Natural killer cell (primary cell): ENCODE measurements at regions not wholly inside any gene's neighbourhood (a gene's known extent, or its start where the extent isn't known, plus 50 kb on each side); places are given as distances from the start of the nearest gene placed in this dataset.
"Not testable (repeated sequence)": the region's sequence is repeated elsewhere in the genome, so short reads cannot be mapped to it uniquely, and the experiment has no call there.

Experiments
- ATAC-seq, 3 donors: fragments of 150-1000 bp in 2 of 3; fragments of 200-7000 bp in 1 of 3; cut with Tn5 transposase; 1 replicate in 1 of 3; 2 replicates in 2 of 3; pipeline ENCODE4 v1.10.0; 2021; ENCODE audit warnings: mild to moderate bottlenecking in 2 of 3, moderate library complexity in 2 of 3
- DNase-seq, 2 donors: peaks; one replicate each; pipeline versions ENCODE4 v3.0.0 to v3.0.0-alpha.2; 2013 to 2021; ENCODE audit warnings: mixed read lengths in 1 of 2
- H3K27ac ChIP-seq: one replicate; pipeline ENCODE4 v1.5.1; 2013; ENCODE audit warnings: mild to moderate bottlenecking, low read length
- H3K27me3 ChIP-seq: one replicate; pipeline ENCODE4 v1.6.1; 2013; ENCODE audit warnings: low read length; ENCODE audit not compliant: control insufficient read depth, insufficient read depth
- H3K36me3 ChIP-seq: one replicate; pipeline ENCODE4 v1.6.1; 2013; ENCODE audit warnings: low read length; ENCODE audit not compliant: control insufficient read depth, insufficient read depth
- H3K4me1 ChIP-seq: one replicate; pipeline ENCODE4 v1.6.1; 2013; ENCODE audit warnings: low read length; ENCODE audit not compliant: control insufficient read depth, insufficient read depth
- H3K4me3 ChIP-seq: one replicate; pipeline ENCODE4 v1.5.1; 2013; ENCODE audit warnings: low read length
- H3K9me3 ChIP-seq: one replicate; pipeline ENCODE4 v1.6.1; 2013; ENCODE audit warnings: low read length; ENCODE audit not compliant: control insufficient read depth, insufficient read depth
- H3K27ac Mint-ChIP-seq, 2 donors: one replicate each; pipeline ENCODE4 v1.8.0; 2022; ENCODE audit warnings: mild to moderate bottlenecking in 2 of 2, mixed read lengths in 2 of 2, moderate library complexity in 1 of 2
- H3K27me3 Mint-ChIP-seq, 2 donors: one replicate each; pipeline ENCODE4 v1.8.0; 2022; ENCODE audit warnings: low read depth in 2 of 2, mixed read lengths in 2 of 2
- H3K36me3 Mint-ChIP-seq: one replicate; pipeline ENCODE4 v1.8.0; 2022; ENCODE audit warnings: mixed read lengths
- H3K4me1 Mint-ChIP-seq, 2 donors: one replicate each; pipeline ENCODE4 v1.8.0; 2022; ENCODE audit warnings: mixed read lengths in 2 of 2
- H3K4me3 Mint-ChIP-seq: one replicate; pipeline ENCODE4 v1.8.0; 2022; ENCODE audit warnings: mild to moderate bottlenecking, moderate library complexity, mixed read lengths
- H3K9me3 Mint-ChIP-seq, 2 donors: one replicate each; pipeline ENCODE4 v1.8.0; 2022; ENCODE audit warnings: mixed read lengths in 2 of 2
- CTCF ChIP-seq: fragments of 200-600 bp; IDR thresholded peaks from one replicate; pipeline ENCODE4 v1.8.0; 2022; ENCODE audit warnings: antibody characterized with exemption
- WGBS: methylation state at CpG from one replicate; pipeline ENCODE4 v1.1.7; 2013; ENCODE audit warnings: missing lambda C conversion rate; ENCODE audit not compliant: insufficient coverage; 5-methylcytosine and 5-hydroxymethylcytosine counted together
- intact Hi-C: fragments of 100-400 bp; cut with micrococcal nuclease; formaldehyde crosslinking; loops from one replicate; pipeline ENCODE4 v1.14.2; 2022

- Histone ChIP-seq H3K9me3 (no peaks in the 10 kb centered on the region), H3K4me1 (no peaks in the 10 kb centered on the region), H3K27me3 (no peaks in the 10 kb centered on the region), H3K27ac (no peak overlapping the region), H3K36me3 (no peaks in the 10 kb centered on the region), H3K4me3 (no peak overlapping the region)
- no peak for DNase-seq
- Mint-ChIP-seq H3K36me3 (no peaks in the 10 kb centered on the region), H3K4me3 (no peak overlapping the region), H3K9me3 (no peaks in the 10 kb centered on the region), H3K4me1 (peaks cover under 1% of the 10 kb centered on the region in 2 donors), H3K27ac (no peak overlapping the region), H3K27me3 (no peaks in the 10 kb centered on the region)
- 50% methylated on average over 1 of the region's 2 CpGs for WGBS
- no peak for TF ChIP-seq CTCF
- intact Hi-C loops, result no loop called here
- ATAC-seq, result no peak
These were observed 108.8 kb downstream of the TNFSF18 start for GRCh38 chr1:172941945-172942344.

- H3K9me3 ChIP-seq, H3K36me3 Mint-ChIP-seq, H3K27ac Mint-ChIP-seq, DNase-seq, H3K9me3 Mint-ChIP-seq, H3K27ac ChIP-seq, H3K4me1 ChIP-seq, H3K4me3 ChIP-seq, intact Hi-C loops, H3K4me3 Mint-ChIP-seq, H3K27me3 ChIP-seq, ATAC-seq, H3K36me3 ChIP-seq, H3K27me3 Mint-ChIP-seq: not testable (repeated sequence)
- WGBS, result 100% methylated on average over 1 of the region's 2 CpGs
- H3K4me1 Mint-ChIP-seq, result peaks cover 5 to 11% of the 10 kb centered on the region in 2 donors
These were observed 107.6 kb downstream of the TNFSF18 start for GRCh38 chr1:172943138-172943537.

GRCh38 chr1:172944931-172945330, 105.8 kb downstream of the TNFSF18 start:
- Histone ChIP-seq H3K4me3 (no peak overlapping the region), H3K27ac (no peak overlapping the region), H3K27me3 (no peaks in the 10 kb centered on the region), H3K36me3 (no peaks in the 10 kb centered on the region), H3K4me1 (no peaks in the 10 kb centered on the region), H3K9me3 (no peaks in the 10 kb centered on the region)
- H3K9me3 Mint-ChIP-seq, result no peaks in the 10 kb centered on the region
- no peak for ATAC-seq
- intact Hi-C loops, result no loop called here
- peaks cover 5 to 11% of the 10 kb centered on the region in 2 donors for H3K4me1 Mint-ChIP-seq
- no peak for TF ChIP-seq CTCF
- no peak overlapping the region for H3K27ac Mint-ChIP-seq
- DNase-seq, result no peak
- no peak overlapping the region for H3K4me3 Mint-ChIP-seq
- H3K36me3 Mint-ChIP-seq, result no peaks in the 10 kb centered on the region
- H3K27me3 Mint-ChIP-seq, result no peaks in the 10 kb centered on the region

- DNase-seq, result peak in 1 of 2 donors; percentile 8
- no peaks in the 10 kb centered on the region for H3K27me3 ChIP-seq
- Mint-ChIP-seq H3K4me3 (no peak overlapping the region), H3K4me1 (peaks cover 5 to 11% of the 10 kb centered on the region in 2 donors), H3K36me3 (no peaks in the 10 kb centered on the region), H3K27me3 (peaks cover under 1 to 3% of the 10 kb centered on the region in 2 donors), H3K27ac (no peak overlapping the region), H3K9me3 (no peaks in the 10 kb centered on the region)
- intact Hi-C loops, result no loop called here
- H3K36me3 ChIP-seq, result no peaks in the 10 kb centered on the region
- no peak for TF ChIP-seq CTCF
- H3K9me3 ChIP-seq, result no peaks in the 10 kb centered on the region
- 100% methylated on average over 1 of the region's 2 CpGs for WGBS
- no peak overlapping the region for H3K4me3 ChIP-seq
- H3K4me1 ChIP-seq, result no peaks in the 10 kb centered on the region
- no peak for ATAC-seq
- H3K27ac ChIP-seq, result no peak overlapping the region
These were observed 103.8 kb downstream of the TNFSF18 start for GRCh38 chr1:172946814-172947507.
